WTC11 (cell line): ENCODE measurements at regions not wholly inside any gene's neighbourhood (a gene's known extent, or its start where the extent isn't known, plus 50 kb on each side); places are given as distances from the start of the nearest gene placed in this dataset.

Experiments
- ATAC-seq: fragments of 200-7000 bp; cut with Tn5 transposase; 2 replicates; pipeline ENCODE4 v1.10.0; 2021; ENCODE audit warnings: mild to moderate bottlenecking, moderate library complexity
- CTCF ChIA-PET: fragments of 300-600 bp; sonication (Branson Sonifier 250); formaldehyde crosslinking; loops from one replicate; lab custom pipeline; 2021; ENCODE audit warnings: antibody characterized with exemption; lab: Charles Lee
- POLR2A ChIA-PET: fragments of 350-600 bp; sonication (Branson Sonifier 250); formaldehyde crosslinking; loops from one replicate; lab custom pipeline; 2021; ENCODE audit warnings: antibody characterized with exemption; lab: Charles Lee
- DNase-seq: peaks from one replicate; pipeline ENCODE4 v3.0.0; 2021; ENCODE audit warnings: low spot score
- H3K27ac Mint-ChIP-seq: 2 replicates; pipeline ENCODE4 v1.8.0; 2021; ENCODE audit warnings: mixed read lengths
- H3K27me3 Mint-ChIP-seq: 2 replicates; pipeline ENCODE4 v1.8.0; 2021; ENCODE audit warnings: low read depth, mild to moderate bottlenecking, moderate library complexity, mixed read lengths
- H3K36me3 Mint-ChIP-seq: 2 replicates; pipeline ENCODE4 v1.8.0; 2021; ENCODE audit warnings: mixed read lengths
- H3K4me1 Mint-ChIP-seq: 2 replicates; pipeline ENCODE4 v1.8.0; 2022; ENCODE audit warnings: mixed read lengths
- H3K4me3 Mint-ChIP-seq: 2 replicates; pipeline ENCODE4 v1.8.0; 2021; ENCODE audit warnings: mild to moderate bottlenecking, moderate library complexity, mixed read lengths
- H3K9me3 Mint-ChIP-seq: 2 replicates; pipeline ENCODE4 v1.8.0; 2021; ENCODE audit warnings: mixed read lengths
- CREB1 ChIP-seq: sonication (generic); formaldehyde crosslinking; IDR thresholded peaks from 2 replicates; pipeline ENCODE4 v1.8.0; 2023; ENCODE audit warnings: mild to moderate bottlenecking, missing genetic modification reagents
- ELF4 ChIP-seq: sonication (generic); formaldehyde crosslinking; IDR thresholded peaks from 2 replicates; pipeline ENCODE4 v1.8.1; 2022; ENCODE audit warnings: low read depth, mild to moderate bottlenecking, moderate library complexity, missing genetic modification reagents
- ESRRA ChIP-seq: sonication (generic); formaldehyde crosslinking; IDR thresholded peaks from 2 replicates; pipeline ENCODE4 v1.8.1; 2022; ENCODE audit warnings: mild to moderate bottlenecking, missing genetic modification reagents, borderline replicate concordance
- GTF2I ChIP-seq: fragments of 250-450 bp; sonication (Bioruptor Pico); conservative IDR thresholded peaks from 2 replicates; pipeline ENCODE4 v1.4.0; 2021; ENCODE audit warnings: mild to moderate bottlenecking
- KAT7 ChIP-seq: sonication (generic); formaldehyde crosslinking; IDR thresholded peaks from 2 replicates; pipeline ENCODE4 v1.8.1; 2023; ENCODE audit warnings: missing genetic modification reagents, mild to moderate bottlenecking, borderline replicate concordance
- MXD4 ChIP-seq: fragments of 250-450 bp; sonication (Bioruptor Pico); IDR thresholded peaks from 2 replicates; pipeline ENCODE4 v1.8.0; 2021; ENCODE audit warnings: mild to moderate bottlenecking, moderate library complexity, borderline replicate concordance
- PRRX2 ChIP-seq: fragments of 250-450 bp; sonication (Bioruptor Pico); IDR thresholded peaks from 2 replicates; pipeline ENCODE4 v1.8.0; 2021; ENCODE audit warnings: mild to moderate bottlenecking
- SOX15 ChIP-seq: fragments of 250-450 bp; sonication (Bioruptor Pico); IDR thresholded peaks from 2 replicates; pipeline ENCODE4 v1.9.0; 2021; ENCODE audit warnings: mild to moderate bottlenecking
- SP1 ChIP-seq: sonication (generic); formaldehyde crosslinking; conservative IDR thresholded peaks from 2 replicates; pipeline ENCODE4 v1.8.1; 2022; ENCODE audit warnings: missing genetic modification reagents
- TEAD4 ChIP-seq: sonication (generic); formaldehyde crosslinking; IDR thresholded peaks from 2 replicates; pipeline ENCODE4 v1.8.0; 2022; ENCODE audit warnings: mild to moderate bottlenecking, missing genetic modification reagents
- ZBTB21 ChIP-seq: sonication (generic); formaldehyde crosslinking; IDR thresholded peaks from 2 replicates; pipeline ENCODE4 v1.8.1; 2023; ENCODE audit warnings: mild to moderate bottlenecking, missing genetic modification reagents, borderline replicate concordance
- ZNF219 ChIP-seq: sonication (generic); formaldehyde crosslinking; IDR thresholded peaks from 2 replicates; pipeline ENCODE4 v1.8.0; 2023; ENCODE audit warnings: missing genetic modification reagents, mild to moderate bottlenecking, borderline replicate concordance
- ZNF396 ChIP-seq: fragments of 250-450 bp; sonication (Bioruptor Pico); IDR thresholded peaks from 2 replicates; pipeline ENCODE4 v1.8.0; 2021; ENCODE audit warnings: mild to moderate bottlenecking, moderate library complexity, borderline replicate concordance
- ZNF423 ChIP-seq: fragments of 250-450 bp; sonication (Bioruptor Pico); IDR thresholded peaks from 2 replicates; pipeline ENCODE4 v2.1.2; 2022; ENCODE audit warnings: mild to moderate bottlenecking, moderate library complexity
- TF ChIP-seq, protein P1 (sequence below): fragments of 250-450 bp; sonication (Bioruptor Pico); IDR thresholded peaks from 2 replicates; pipeline ENCODE4 v1.9.0; 2021; ENCODE audit warnings: mild to moderate bottlenecking, borderline replicate concordance
- TF ChIP-seq, protein P2 (sequence below): fragments of 250-450 bp; sonication (Bioruptor Pico); IDR thresholded peaks from 2 replicates; pipeline ENCODE4 v2.1.2; 2022; ENCODE audit warnings: mild to moderate bottlenecking, moderate library complexity
- TF ChIP-seq, protein P3 (sequence below): fragments of 250-450 bp; sonication (Bioruptor Pico); IDR thresholded peaks from 2 replicates; pipeline ENCODE4 v1.9.0; 2021; ENCODE audit warnings: mild to moderate bottlenecking
- TF ChIP-seq, protein P4 (sequence below): fragments of 250-450 bp; sonication (Bioruptor Pico); IDR thresholded peaks from 2 replicates; pipeline ENCODE4 v1.9.0; 2021; ENCODE audit warnings: mild to moderate bottlenecking
- TF ChIP-seq, protein P5 (sequence below): sonication (generic); formaldehyde crosslinking; IDR thresholded peaks from 2 replicates; pipeline ENCODE4 v1.8.1; 2022; ENCODE audit warnings: mild to moderate bottlenecking, moderate library complexity, missing genetic modification reagents
- TF ChIP-seq, protein P6 (sequence below): fragments of 200-600 bp; IDR thresholded peaks from 2 replicates; pipeline ENCODE4 v1.8.0; 2022; ENCODE audit warnings: antibody characterized with exemption

DNA sequence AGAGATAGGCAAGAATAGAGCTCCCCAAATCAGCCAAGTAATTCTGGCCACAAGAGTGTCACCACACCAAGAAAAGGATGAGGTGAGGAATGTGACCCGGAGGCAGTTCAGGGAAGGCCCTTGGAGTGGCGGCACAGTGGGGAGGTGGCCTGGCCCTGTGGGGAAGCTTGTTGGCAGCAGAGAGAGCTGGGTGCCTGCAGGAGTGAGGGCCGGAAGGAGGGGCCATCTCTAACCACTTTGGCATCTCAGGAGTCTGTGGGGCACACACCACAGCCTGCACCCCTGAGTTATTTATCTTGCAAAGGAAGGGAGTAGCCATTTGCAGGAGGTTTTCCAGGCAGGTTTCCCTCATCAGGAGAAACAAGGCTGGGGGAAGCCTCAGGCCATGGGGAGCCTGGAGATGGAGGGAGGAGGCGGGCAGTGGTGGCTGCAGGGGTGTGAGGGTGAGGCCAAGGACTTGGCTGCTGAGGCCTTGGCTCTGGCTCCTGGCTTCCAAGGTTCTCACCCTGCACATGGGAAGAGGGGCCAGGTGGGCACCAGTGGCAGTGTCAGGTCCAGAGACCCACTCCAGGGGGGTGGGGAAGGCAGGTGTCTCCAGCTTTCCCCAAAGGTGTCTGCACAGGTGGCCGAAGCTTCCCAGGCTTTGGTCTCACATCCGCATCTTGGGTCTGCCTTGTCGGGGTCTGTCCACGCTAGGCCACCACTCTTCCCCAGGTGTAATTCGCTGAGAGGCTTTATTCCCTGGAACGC, 370.2 kb downstream of the CTTN start (continued):
- TF ChIP-seq, protein P1, sequence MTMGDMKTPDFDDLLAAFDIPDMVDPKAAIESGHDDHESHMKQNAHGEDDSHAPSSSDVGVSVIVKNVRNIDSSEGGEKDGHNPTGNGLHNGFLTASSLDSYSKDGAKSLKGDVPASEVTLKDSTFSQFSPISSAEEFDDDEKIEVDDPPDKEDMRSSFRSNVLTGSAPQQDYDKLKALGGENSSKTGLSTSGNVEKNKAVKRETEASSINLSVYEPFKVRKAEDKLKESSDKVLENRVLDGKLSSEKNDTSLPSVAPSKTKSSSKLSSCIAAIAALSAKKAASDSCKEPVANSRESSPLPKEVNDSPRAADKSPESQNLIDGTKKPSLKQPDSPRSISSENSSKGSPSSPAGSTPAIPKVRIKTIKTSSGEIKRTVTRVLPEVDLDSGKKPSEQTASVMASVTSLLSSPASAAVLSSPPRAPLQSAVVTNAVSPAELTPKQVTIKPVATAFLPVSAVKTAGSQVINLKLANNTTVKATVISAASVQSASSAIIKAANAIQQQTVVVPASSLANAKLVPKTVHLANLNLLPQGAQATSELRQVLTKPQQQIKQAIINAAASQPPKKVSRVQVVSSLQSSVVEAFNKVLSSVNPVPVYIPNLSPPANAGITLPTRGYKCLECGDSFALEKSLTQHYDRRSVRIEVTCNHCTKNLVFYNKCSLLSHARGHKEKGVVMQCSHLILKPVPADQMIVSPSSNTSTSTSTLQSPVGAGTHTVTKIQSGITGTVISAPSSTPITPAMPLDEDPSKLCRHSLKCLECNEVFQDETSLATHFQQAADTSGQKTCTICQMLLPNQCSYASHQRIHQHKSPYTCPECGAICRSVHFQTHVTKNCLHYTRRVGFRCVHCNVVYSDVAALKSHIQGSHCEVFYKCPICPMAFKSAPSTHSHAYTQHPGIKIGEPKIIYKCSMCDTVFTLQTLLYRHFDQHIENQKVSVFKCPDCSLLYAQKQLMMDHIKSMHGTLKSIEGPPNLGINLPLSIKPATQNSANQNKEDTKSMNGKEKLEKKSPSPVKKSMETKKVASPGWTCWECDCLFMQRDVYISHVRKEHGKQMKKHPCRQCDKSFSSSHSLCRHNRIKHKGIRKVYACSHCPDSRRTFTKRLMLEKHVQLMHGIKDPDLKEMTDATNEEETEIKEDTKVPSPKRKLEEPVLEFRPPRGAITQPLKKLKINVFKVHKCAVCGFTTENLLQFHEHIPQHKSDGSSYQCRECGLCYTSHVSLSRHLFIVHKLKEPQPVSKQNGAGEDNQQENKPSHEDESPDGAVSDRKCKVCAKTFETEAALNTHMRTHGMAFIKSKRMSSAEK = no peak
- TF ChIP-seq, protein P2, sequence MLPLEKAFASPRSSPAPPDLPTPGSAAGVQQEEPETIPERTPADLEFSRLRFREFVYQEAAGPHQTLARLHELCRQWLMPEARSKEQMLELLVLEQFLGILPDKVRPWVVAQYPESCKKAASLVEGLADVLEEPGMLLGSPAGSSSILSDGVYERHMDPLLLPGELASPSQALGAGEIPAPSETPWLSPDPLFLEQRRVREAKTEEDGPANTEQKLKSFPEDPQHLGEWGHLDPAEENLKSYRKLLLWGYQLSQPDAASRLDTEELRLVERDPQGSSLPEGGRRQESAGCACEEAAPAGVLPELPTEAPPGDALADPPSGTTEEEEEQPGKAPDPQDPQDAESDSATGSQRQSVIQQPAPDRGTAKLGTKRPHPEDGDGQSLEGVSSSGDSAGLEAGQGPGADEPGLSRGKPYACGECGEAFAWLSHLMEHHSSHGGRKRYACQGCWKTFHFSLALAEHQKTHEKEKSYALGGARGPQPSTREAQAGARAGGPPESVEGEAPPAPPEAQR (CRISPR knock-in tag) = no peak

DNA sequence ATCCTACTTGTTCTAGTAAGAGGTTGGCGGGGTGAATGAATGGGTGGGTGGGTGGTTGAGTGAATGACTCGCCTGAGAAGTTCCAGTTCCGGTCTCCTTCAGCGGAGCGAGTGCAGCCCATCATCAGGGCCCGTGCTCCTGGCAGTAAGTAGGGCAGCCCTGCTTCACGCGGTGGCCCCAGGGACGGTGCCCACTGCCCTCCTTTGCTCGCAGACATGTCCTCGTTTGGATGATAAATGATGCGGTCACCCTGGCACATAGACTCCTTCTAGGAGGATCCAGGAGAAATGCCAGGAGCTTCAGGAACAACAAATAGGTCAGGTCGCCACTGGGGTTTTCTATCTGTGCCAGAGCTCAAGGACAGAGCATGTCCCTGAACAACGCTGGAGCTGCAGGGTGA, 370.8 kb downstream of the CTTN start:
- TF ChIP-seq CREB1 (CRISPR knock-in tag) (no peak), PRRX2 (CRISPR knock-in tag) (no peak), KAT7 (no peak), SOX15 (no peak), ZNF423 (CRISPR knock-in tag) (no peak), TEAD4 (CRISPR knock-in tag) (no peak), ESRRA (CRISPR knock-in tag) (no peak), ZBTB21 (CRISPR knock-in tag) (no peak), MXD4 (no peak), ELF4 (CRISPR knock-in tag) (no peak), SP1 (CRISPR knock-in tag) (no peak), ZNF396 (CRISPR knock-in tag) (no peak), GTF2I (CRISPR knock-in tag) (no peak), ZNF219 (no peak)
- TF ChIP-seq, protein P2 (CRISPR knock-in tag) = no peak
- TF ChIP-seq, protein P3, sequence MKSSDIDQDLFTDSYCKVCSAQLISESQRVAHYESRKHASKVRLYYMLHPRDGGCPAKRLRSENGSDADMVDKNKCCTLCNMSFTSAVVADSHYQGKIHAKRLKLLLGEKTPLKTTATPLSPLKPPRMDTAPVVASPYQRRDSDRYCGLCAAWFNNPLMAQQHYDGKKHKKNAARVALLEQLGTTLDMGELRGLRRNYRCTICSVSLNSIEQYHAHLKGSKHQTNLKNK = no peak
- TF ChIP-seq, protein P4, sequence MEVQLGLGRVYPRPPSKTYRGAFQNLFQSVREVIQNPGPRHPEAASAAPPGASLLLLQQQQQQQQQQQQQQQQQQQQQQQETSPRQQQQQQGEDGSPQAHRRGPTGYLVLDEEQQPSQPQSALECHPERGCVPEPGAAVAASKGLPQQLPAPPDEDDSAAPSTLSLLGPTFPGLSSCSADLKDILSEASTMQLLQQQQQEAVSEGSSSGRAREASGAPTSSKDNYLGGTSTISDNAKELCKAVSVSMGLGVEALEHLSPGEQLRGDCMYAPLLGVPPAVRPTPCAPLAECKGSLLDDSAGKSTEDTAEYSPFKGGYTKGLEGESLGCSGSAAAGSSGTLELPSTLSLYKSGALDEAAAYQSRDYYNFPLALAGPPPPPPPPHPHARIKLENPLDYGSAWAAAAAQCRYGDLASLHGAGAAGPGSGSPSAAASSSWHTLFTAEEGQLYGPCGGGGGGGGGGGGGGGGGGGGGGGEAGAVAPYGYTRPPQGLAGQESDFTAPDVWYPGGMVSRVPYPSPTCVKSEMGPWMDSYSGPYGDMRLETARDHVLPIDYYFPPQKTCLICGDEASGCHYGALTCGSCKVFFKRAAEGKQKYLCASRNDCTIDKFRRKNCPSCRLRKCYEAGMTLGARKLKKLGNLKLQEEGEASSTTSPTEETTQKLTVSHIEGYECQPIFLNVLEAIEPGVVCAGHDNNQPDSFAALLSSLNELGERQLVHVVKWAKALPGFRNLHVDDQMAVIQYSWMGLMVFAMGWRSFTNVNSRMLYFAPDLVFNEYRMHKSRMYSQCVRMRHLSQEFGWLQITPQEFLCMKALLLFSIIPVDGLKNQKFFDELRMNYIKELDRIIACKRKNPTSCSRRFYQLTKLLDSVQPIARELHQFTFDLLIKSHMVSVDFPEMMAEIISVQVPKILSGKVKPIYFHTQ (CRISPR knock-in tag) = no peak
- TF ChIP-seq, protein P5, sequence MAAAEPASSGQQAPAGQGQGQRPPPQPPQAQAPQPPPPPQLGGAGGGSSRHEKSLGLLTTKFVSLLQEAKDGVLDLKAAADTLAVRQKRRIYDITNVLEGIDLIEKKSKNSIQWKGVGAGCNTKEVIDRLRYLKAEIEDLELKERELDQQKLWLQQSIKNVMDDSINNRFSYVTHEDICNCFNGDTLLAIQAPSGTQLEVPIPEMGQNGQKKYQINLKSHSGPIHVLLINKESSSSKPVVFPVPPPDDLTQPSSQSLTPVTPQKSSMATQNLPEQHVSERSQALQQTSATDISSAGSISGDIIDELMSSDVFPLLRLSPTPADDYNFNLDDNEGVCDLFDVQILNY (CRISPR knock-in tag) = no peak
- TF ChIP-seq, protein P6, sequence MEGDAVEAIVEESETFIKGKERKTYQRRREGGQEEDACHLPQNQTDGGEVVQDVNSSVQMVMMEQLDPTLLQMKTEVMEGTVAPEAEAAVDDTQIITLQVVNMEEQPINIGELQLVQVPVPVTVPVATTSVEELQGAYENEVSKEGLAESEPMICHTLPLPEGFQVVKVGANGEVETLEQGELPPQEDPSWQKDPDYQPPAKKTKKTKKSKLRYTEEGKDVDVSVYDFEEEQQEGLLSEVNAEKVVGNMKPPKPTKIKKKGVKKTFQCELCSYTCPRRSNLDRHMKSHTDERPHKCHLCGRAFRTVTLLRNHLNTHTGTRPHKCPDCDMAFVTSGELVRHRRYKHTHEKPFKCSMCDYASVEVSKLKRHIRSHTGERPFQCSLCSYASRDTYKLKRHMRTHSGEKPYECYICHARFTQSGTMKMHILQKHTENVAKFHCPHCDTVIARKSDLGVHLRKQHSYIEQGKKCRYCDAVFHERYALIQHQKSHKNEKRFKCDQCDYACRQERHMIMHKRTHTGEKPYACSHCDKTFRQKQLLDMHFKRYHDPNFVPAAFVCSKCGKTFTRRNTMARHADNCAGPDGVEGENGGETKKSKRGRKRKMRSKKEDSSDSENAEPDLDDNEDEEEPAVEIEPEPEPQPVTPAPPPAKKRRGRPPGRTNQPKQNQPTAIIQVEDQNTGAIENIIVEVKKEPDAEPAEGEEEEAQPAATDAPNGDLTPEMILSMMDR = no peak
- DNase-seq (no peak), ATAC-seq (no peak)
- no peak overlapping the region for H3K27ac Mint-ChIP-seq
- H3K4me1 Mint-ChIP-seq = peaks cover 6% of the 10 kb centered on the region
- peaks cover 5% of the 10 kb centered on the region for H3K36me3 Mint-ChIP-seq
- H3K4me3 Mint-ChIP-seq = no peak overlapping the region
- POLR2A ChIA-PET = interaction anchor here (0.7 kb wide), 1 partner anchor 52 kb away, joined by 3 read pairs; no protein-coding TSS in a partner anchor
- H3K27me3 Mint-ChIP-seq = no peaks in the 10 kb centered on the region
- H3K9me3 Mint-ChIP-seq = peaks cover 9% of the 10 kb centered on the region
- CTCF ChIA-PET = no interaction called here
